NCI-H2171 (cell line): ENCODE measurements at regions not wholly inside any gene's neighbourhood (a gene's known extent, or its start where the extent isn't known, plus 50 kb on each side); places are given as distances from the start of the nearest gene placed in this dataset.
A peak's percentile ranks its signal among the peaks of the same experiment; 100 is the strongest.

Experiments
- DNase-seq: peaks from one replicate; lab custom pipeline; 2025; lab: John Stamatoyannopoulos, UW

DNA sequence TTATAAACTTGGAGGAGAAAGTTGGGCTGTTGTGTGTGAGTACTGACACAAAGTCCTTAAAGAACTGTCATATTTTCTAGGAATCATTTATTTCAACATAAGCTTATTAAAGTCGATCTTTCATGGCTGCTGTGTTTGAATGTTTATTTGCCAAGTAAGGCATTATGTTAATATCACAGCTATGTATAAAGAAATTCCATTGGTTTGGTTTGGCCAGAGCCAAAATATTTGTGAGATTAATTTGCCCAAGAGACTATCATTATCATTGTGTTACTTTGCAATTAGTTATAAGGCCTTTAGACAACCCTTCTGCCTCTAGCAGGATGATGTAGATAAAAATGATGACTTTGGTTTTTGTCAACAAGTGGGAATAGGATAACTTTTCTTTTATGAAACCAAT, 240.6 kb upstream of the NT5C1B start:
- DNase-seq, result no peak

DNA sequence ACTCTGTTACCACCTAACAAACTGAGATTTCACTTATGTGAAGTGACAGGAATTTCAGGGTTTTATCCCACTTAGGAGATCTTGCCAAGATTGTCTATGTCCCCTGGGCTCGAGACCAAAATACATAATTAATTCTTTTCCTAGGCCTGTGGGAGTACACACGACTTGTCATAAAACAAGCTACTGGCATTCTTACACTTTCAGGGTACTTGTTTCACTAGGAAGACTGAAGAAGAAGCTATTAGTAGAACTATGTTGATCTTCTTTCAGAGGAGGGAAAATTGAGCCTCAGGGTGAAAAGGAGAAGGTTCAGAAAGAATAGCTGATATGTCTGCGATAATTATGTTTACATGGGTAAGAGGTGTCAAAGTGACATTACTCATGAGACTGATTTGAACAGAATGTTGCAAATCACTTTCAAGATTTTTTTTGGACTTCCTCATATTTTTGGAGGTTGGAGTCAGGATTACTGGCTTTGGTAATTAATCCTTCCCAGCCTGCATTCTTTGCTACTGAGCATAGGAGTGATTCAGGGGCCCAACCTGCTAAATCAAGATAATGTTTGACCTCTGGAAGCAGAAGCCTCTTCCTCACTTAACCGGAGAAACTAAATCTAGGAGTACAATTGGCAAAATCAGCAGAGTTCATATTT, 240.0 kb upstream of the NT5C1B start:
- no peak for DNase-seq

DNA sequence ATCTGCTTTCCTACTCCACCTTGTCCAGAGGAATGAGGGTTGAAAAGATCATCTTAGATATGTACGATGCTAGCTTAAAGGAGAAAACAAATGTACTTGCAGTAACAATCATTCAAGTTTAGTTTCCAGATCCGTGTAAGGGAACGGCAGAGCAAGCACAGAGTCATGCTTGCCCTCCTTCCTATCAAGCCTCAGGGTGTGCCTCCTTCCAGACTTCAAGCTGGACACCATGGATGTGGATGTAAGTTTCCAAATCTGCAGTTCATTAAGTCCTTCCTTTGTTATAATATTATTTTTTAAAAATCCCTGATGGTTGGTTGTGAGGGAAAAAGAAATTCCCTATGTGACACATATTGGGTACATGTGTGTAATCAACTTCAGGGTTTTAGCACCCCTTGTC, 238.9 kb upstream of the NT5C1B start:
- no peak for DNase-seq

DNA sequence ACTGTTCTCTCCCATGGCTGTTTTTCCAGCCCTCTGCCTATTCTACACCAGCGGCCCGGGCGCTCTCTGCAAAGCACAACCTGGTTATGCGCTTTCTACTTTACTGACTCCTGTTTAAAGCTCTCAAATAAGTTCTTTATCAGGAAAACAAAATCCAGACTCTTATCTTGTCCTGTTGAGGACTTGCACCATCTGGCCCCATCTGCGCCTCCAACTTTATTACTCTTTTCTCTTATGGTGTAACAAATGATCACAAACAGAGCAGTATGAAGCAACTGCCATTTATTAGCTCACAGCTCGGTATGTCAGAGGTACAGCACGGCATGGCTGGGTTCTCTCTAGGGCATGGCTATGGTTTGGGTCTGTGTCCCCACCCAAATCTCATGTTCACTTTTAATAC, 236.5 kb upstream of the NT5C1B start:
- no peak for DNase-seq

DNA sequence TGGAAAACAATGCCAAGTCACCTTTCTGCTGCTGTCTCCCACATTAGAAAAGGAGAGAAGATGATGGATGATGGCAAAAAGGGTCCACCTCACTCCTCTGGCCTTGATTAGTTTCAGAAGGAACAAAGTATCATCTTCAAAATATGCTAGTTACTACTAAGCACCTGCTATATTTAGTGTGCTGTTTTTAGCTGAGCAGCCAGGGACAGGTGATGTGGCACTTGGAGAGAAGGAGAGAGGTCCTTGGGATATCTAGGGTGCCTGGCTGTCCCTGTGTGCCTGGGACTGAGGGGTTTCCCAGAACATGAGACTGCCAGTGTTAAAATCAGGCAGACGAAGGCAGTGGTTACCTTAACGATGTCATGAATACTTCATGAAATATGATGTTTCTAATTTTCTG, 235.5 kb upstream of the NT5C1B start:
- no peak for DNase-seq

DNA sequence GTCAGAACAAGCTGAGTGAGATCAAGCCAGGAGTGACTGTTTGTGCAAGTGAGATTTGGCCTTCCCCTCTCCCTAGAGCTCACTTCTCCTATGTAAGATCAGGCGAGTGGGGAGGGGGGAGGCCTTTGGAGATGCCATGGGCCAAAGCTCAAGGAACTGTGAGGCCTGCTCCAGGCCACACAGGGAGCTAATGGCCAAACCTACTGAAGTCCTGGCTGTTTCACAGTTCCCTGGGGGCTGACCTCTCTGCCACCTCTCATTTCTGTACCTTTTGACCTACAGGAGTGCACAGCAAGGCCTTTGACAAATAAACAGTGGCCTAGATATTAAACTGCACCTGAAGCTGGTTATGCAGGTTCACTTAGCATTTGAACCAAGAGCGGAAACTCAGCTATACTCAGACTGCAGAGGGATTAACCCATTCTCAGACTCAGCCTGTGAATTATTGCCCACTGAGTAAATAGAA, 235.0 kb upstream of the NT5C1B start:
- DNase-seq, result no peak

DNA sequence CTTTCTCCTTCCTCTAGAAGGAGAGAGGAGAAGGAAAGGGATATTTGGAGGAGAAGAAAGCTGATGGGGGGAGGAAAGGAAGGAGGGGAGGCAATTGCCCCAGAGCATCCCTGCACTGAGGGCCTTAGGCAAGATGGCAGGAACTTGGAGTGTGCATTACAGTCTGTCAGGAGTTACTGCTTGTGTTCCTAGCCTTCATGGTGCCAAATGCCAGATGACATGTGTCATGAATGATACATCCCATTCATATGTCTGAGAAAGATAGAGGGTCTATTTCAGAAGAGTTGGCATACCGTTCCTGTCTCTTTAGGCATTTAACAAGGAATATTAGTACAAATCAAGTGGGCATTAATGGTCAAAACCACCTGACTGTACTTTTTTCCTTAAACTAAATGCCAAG, 232.1 kb upstream of the NT5C1B start:
- DNase-seq, result no peak

DNA sequence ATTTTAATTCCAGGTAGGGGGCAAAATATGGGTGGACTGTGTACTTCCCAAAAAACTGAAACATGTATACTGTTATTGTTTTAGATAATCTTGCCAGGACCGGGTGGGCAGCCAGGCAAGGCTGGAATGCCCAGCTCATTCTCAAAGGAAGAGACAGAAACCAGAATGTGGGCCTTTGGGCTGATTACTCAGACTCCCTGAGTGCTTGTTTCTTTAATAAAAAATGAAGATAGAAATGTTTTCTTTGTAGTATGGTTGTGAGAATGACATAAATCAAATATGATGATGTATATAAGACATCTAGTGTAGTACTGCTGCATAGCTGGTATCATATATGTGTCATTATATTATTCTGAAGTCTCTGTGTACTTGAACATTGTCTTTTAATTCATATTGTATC, 231.6 kb upstream of the NT5C1B start:
- DNase-seq, result no peak

DNA sequence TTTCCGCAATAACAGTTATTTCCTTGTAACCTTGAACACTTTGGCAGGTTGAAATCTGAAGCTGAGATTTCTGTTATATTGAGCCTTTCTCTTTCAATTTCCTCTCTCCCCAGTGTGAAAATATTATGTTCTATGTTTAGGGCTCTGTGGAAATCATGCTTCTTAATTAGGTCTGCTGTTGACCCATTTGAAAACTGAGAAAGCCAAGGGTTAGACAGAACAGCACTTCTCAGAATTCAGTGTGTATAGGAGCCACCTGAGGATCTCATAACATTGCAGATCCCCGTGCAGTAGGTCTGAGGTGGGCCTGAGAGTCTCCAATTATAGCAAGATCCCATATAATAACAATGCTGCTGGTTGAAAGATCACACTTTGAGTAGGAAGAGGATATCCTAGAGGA, 230.2 kb upstream of the NT5C1B start:
- DNase-seq, result no peak

DNA sequence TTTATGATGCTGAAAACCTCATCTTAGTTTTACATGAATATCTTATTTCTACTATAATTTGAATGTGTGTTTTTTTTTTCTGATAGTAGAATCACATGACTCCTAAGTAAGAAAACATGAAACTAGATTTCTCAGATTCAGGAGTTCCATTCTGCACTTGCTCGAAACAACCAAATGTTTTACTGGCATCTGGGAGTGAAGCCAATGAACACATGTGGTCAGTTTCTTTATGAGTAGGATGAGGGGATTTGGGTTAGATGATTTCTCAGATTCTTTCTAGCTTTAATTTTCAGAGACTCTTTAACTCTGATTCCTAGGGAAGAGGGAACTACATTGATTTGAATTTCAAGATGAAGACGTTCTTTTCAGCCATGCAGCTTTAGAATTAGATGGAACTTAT, 225.0 kb upstream of the NT5C1B start:
- DNase-seq, result no peak

DNA sequence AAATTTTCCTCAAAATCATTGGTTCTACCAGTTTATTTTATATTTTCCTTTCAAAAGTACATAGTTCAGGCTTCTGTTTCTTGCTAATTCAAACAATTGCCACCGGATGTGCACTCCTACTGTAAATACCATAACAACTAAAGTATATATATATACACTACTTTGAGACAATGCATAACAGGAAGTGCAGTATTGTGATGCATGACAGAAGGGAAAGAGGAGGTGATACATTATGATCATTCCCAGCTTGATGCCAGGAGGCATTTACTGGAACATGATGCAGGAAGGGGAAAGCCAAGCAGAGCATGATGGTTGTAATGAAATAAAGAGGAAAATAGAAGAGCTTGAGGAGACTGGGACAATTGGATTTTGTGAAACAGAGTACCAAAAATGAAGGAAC, 215.2 kb upstream of the NT5C1B start:
- no peak for DNase-seq

DNA sequence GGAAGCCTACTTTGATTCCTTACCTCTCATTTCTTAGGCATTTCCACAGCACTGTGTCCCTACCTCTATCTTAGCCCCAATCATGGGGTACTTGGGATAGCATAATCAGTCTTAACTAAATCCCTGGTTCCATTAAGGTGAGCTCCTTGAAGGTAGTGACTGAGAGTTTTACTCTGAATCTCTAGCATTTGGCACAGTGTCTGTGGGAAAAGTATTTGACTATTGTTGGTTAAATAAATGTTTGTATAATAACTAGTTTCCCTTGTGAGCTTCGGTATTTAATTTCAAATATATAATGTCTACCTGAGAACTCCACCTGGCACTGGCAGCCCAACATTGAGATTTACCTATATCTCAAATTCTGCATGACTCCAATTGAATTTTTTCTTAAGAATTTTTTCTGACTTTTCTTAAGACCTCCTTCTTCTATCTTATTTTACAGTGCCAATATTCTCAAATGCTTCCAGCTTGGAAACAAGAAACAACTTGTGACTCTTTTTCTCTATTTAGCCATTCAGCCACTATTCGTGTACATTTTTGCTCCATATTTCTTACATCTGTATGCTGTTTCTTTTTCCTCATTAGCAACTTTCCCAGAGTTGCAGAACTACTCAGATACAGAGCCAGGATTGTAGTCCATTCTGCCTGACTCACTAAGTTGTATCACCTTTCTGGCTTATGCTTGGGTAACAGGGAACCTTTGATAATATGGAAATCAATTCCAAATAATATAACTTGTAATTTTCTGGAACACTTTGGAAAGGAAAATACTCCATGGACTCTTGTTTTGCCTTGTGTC, 214.0 kb upstream of the NT5C1B start:
- DNase-seq, result no peak

DNA sequence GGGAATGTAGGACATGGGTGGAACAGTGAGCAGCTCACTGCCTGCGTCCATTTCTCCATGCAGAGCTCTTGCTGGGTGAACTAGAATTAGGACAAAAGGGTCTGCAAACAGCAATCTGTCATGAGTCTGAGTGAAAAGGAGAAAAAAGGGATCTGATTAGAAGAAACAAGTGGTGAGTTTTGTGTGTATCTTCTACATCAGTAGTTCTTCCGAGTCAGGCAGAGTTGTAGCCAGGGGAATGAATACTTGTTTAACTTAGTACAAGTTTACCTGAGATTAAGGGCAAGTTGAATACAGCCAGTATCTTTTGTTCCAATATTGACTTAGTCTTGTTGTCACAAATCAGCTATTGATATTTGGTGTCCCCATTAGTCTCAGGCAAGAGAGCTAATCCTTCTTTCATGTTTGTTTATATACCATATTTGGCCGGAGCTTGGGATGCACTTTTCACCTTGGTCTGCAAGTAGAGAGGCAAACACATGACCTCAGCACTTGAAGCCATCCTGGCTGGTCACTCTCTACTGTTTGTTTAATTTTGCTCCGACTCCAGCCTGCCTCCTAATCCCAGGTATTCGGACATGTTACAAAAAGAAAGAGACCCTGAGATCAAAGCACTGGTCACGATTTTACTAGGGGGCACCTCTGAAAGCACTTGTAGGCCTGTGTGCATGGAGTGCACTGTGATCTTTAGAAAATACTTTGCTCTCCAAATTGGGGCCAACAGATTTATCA, 211.0 kb upstream of the NT5C1B start:
- DNase-seq, result no peak

DNA sequence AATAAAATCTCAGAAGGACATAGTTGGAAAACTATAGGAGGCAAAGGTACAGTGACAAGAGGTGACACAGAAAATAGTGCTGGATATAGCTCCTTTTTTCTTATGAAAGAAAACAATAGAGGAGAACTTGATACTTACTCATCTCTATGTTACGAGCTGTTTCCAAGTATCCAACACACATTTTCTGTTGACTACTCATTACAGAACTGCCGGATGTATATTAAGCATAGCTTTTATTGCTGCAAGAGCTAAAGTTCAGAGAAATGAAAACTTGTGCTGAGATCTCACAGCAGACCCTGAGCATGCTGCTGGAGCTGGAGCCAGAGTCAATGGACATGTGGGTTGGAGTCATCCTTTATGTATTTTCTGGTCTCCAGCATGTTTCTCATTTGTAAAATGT, 210.0 kb upstream of the NT5C1B start:
- no peak for DNase-seq

DNA sequence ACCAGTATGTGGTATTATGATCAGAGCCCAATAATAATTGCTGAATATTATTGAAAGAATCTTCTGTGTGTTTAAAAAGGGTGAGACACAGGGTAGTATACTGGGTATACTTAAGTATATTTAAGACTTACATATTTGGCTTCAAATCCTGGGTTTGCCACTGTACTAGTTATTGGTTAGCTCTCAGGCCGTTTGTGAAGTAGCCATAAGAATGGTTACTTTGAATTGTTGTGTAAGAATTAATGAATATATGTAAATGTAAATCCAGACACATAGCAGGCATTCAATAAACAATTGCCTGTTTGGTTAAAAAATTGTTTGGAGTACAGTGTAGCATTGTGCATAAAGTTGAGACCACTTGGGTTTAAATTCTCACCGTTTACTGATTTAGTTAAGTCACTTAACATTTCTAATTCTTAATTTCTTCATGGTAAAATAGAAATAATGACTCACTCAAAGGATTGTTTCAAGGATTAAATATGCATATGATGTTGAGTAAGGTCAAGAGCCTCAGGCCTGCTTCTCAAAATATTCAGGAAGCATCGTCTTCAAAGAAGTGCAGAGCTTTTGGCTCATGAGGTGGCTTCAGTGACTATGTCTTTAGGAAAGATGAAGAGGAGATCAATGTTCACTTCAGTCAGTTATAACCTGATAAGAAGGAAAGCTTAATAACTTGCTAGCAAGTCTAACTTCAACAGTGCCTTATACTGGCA, 207.9 kb upstream of the NT5C1B start:
- no peak for DNase-seq

DNA sequence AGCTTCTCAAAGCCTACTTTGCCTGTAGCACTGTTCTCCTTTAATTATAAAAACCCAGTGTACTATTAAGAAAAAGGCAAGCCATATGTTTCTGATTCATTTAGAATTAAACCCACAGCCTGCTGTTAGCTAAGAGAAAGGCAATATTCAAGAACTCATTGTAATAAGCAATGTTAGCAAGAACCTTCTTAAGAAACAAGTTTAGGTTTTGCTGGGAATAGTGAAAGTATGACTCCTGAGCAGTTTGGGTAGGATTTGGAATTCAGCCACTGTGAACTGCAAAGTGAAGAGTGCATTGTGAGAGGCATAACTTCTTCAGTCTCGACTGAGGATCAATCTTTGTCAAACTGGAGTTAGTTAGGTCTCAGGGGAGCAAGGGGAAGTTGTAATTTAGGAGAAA, 206.5 kb upstream of the NT5C1B start:
- no peak for DNase-seq

DNA sequence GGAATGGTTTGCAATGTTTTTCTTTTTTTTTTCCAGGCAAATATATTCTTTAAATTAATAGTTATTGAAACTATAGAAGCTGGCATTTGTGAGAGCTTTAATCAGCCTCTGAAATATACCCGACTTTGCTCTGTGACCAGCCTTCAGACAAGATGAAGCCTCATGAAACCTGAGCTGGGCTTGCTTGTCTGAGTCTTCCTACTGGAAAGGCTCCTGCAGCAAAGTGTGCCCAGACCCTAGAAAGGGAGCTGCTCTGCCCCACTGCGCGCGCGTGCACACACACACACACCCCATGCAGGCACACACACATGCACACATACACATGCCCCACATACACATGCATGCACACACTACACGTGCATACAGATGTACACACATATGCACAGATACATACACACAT, 203.3 kb upstream of the NT5C1B start:
- DNase-seq, result no peak

DNA sequence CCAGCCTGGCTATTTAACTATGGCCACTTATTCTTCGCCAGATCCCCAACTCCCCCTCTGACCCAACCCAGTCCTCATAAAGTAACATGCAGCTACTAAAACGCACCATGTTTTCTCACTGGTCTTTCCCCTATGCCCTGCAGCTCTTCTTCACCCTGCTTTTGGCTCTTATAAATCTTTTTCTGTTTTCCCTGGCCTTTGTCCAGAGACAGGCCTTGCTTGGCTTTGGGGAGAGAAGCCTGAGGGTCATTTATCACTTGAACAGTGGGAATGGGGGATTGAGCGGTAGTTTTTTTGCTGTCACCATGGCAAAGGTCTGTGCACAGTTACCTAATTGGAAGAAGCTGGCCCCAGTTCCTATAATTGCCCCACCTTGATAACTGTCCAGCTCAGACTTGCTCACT, 202.9 kb upstream of the NT5C1B start:
- DNase-seq, result no peak

DNA sequence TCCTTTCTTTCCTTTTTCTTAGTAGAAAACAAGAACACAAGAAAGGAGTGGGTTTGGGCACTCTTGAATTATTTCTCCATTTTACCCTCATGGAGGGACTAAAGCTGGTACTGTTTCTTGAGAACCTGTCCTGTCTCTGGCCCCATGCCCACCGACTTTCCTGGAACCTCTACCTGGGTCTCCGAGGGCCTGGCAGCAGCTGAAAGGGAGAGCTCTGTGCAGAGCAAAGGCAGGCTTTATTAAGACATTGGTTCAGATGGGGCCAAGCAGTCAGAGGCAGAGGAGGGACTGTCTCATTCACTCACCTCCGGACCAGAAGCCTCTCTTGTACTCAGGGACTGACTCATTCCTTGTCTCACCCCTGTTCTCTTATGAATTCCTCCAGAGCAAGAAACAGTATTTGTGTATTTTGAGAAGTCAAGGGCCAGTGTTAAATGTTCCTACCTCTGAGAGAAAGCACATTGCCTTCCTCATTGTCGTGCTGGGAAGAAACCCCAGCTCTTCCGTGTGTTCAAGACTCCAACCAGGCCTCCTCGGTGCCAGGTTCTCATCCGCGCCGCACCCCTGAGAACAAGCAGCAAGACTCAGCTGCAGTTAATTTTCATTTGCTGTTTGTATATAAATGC, 201.9 kb upstream of the NT5C1B start:
- no peak for DNase-seq

DNA sequence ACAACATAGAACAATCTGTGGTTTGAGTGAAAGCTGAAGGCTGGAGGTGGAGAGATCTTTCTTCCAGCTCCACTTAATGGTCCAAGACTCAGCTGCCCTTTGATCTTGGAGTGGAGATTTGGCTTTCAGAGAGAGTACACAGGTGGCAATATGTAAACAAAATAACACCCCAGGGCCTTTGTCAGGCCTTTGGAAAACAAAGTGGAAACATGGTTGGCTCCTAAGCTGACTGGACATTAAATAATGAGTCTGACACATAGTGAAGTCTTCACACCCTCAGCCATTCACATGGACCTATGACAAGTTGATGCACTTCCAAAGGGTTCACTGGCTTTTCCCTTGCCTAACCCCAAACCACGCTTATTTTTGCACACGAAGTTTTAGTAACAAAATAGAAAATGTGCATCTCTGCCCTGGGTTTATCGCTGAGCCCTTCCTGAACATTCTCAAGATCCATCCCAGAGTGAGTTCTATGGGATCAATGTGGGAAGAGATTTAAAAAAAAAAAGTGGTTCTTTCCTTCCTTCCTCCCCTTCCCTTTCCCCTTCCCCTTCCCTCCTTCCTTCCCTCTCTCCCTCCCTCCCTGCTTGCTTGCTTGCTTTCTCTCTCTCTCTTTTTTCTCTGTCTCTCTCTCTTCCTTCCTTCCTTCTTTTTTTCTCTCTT, 201.3 kb upstream of the NT5C1B start:
- DNase-seq, result no peak

DNA sequence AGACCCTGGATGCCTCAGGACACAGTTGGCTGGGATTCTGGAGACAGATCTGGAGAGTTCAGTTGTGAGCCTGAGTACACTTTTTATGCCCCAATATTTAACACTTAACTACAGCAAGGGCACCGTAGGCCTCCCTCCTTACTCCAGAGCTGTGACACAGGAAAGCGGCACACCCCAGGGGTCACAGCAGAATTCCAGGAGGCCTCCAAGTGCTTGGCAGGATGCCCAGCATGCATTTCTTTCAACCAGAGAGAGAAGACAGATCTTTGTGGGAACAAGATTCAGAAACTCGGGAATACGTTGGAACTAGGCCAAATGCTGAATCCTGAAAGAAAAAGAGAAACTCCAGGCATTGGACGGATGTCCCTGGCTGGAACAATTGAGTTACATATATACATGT, 199.2 kb upstream of the NT5C1B start:
- peak; percentile 11 for DNase-seq

DNA sequence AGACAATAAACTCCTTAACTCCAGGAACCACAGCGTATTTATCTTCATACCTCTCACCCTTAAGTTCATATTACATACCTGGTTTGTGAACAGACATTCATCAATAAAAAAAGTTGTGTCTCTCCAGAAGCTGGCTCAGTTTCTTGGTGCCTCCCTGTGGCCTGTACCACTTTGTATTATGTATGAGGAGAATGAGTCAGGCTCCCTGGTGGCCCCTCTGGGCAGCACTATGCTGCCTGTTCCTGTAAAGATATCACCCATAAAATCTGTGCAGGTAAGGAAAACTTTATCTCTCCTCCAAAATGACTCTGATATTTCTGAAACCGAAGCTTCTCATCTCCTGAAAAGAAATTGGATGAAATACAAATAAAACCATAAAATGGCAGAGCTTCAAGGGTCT, 198.4 kb upstream of the NT5C1B start:
- DNase-seq, result no peak
